ENCODE measurements at regions not wholly inside any gene's neighbourhood (a gene's known extent, or its start where the extent isn't known, plus 50 kb on each side); places are given as distances from the start of the nearest gene placed in this dataset.
"Not testable (repeated sequence)": the region's sequence is repeated elsewhere in the genome, so short reads cannot be mapped to it uniquely, and the experiment has no call there.

GRCh38 chr1:102365071-102365470 is 368.3 kb upstream of the OLFM3 start:
- DNase-seq (ENCODE audit: low spot score) = no peak

GRCh38 chr1:102336602-102337001 is 339.9 kb upstream of the OLFM3 start:
- DNase-seq (ENCODE audit: low spot score) = no peak

GRCh38 chr1:102318104-102318806 is 321.5 kb upstream of the OLFM3 start:
- no peak for DNase-seq (ENCODE audit: low spot score)

DNA sequence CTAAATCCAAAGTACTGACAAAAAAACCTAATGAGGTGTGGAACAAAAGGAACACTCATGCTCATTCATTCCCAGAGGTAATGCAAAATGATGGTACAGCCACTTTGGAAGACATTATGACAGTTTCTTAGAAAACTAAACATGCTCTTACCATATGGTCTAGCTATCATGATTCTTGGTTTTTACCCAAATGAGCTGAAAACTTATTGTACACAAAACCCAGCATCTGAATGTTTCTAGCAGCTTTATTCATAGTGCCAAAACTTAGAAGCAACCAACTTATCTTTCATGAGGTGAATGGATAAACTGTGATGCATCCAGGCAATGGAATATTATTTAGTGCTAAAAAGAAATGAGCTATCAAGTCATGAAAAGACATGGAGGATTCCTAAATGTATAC is 318.4 kb upstream of the OLFM3 start:
- DNase-seq (ENCODE audit: low spot score) = no peak

GRCh38 chr1:102296116-102296515 is 299.4 kb upstream of the OLFM3 start:
- no peak for DNase-seq (ENCODE audit: low spot score)

DNA sequence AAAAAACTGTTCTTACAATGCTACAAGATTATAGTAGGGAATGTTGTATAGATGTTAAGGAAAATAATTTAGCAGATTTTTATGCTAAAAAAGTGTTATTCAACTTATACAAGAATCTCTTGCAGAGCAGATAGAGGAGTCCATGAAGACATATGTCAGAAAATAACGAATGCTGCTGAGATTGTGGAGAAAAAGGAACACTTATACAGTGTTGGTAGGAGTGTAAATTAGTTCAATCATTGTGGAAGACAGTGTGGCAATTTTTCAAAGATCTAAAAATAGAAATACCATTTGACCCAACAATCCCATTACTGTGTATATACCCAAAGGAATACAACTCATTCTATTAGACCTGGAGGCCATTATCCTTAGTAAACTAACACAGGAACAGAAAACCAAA is 286.2 kb upstream of the OLFM3 start:
- no peak for DNase-seq (ENCODE audit: low spot score)

GRCh38 chr1:102262994-102263393 is 266.3 kb upstream of the OLFM3 start:
- DNase-seq (ENCODE audit: low spot score) = no peak

- DNase-seq (ENCODE audit: low spot score) = no peak
Observed at GRCh38 chr1:102252731-102253505, 256.2 kb upstream of the OLFM3 start.

DNA sequence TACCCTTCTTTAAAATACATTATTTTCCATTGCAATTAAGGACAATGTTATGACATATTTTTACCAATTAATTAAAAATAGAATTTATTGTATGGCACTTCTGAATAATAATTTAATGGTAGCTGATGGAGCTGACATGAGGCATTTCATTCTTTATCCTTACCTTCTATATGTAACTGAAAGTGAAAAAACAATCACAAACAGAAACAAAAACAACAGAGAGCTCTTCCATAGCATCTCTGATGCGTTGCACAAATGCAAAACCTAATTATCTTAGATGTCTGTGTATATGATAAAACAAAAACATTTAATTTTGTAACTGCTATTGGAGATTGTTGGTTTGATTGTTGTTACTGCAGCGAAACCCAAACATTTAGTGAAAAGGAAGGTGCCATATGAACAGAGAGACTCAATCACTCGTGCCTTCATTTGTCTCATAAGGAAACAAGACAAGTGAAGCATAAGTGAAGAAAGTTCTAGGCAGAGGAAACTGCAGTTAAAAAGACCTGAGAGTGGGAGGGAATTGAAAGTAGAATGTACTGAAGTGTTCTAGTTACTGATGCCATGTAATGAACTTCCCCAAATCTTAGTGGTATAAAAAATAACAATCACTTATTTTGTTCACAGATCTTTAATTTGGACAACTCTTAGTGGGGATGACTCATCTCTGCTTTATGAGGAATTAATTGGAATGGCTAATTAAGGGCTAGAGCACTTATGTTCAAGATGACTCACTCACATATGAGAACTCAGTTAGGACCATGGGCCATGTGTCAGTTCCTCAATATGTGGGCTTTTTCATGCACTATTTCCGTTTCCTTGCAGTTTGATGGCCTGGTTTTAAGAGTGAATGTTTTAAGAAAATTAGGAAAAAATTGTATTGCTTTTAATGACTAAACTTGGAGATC is 245.0 kb upstream of the OLFM3 start:
- DNase-seq (ENCODE audit: low spot score) = no peak

- no peak for DNase-seq (ENCODE audit: low spot score)
Observed at GRCh38 chr1:102239247-102239646, 242.5 kb upstream of the OLFM3 start.

- DNase-seq (ENCODE audit: low spot score) = no peak
Observed at GRCh38 chr1:102234753-102235359, 238.1 kb upstream of the OLFM3 start.

GRCh38 chr1:102219463-102219862 is 222.7 kb upstream of the OLFM3 start:
- no peak for DNase-seq (ENCODE audit: low spot score)

DNA sequence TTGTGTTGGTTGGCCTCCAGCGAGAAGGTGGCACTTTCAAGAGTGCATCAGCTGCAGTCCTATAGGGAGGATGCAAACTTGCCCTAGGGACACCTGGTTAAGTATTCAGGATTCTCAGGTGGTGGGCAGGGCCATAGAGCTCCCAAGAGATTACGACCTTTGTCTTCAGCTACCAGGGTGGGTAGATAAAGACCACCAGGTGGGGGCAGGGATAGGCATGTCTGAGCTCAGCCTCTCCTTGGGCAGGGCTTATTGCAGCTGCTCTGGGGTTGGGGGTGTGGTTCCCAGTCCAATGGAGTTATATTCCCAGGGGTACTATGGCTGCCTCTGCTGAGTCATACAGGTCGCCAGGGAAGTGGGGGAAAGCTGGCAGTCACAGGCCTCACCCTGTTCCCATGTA is 214.2 kb upstream of the OLFM3 start:
- DNase-seq (ENCODE audit: low spot score) = not testable (repeated sequence)

- no peak for DNase-seq (ENCODE audit: low spot score)
Observed at GRCh38 chr1:102191723-102192122, 195.0 kb upstream of the OLFM3 start.

DNA sequence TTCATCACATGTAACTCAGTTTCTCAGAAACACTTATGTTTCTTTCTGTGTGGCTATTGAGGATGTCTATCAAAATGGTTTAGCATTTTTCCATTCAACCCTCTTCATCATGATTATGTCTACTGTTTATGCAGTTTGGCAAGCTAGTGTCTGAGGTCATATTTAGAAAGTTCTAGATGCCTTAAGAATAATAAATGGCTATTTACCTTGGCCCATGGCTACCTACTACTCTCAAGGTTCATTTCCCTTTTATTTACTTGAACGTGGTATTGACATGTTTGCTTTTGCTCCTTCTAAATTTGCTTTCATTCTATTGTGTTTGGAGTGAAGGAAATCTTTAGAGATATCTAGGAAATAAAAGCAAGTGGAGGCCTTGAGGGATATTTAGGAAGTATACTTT is 193.7 kb upstream of the OLFM3 start:
- DNase-seq (ENCODE audit: low spot score) = no peak

DNA sequence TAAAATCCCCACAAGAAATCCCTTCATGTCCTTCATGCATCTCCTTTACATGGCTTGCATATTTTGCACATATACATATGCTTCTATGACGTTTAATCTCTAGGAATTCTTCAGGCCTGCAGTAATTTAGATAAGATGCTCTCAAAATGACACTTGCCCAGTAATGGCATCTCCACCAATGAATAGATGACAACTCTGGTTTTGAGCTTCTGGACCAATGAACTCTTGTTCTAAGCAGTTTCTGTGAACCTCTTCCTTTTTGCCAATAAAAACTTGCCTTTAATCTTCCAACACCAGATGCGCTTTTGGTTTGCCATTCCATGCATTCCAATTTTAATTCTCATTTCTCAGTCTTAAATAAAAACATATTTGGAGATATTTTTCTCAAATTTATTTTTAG is 189.8 kb upstream of the OLFM3 start:
- DNase-seq (ENCODE audit: low spot score) = no peak

DNA sequence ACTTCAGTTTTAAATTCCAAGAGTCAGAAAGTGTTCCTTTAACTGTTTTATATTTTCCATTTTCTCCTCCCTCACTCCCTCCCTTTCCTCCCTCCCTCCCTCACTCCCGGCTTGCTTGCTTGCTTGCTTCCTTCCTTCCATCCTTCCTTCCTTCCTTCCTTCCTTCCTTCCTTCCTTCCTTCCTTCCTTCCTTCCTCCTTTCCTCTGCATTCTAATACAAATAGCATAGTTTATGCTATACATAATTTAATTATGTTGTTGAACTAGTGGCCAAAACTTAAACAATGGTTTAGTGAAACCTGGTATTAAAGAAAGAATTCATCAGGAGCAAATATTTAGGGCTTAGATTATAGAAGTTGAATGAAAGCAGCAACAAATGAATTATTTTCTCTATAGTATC is 188.5 kb upstream of the OLFM3 start:
- DNase-seq (ENCODE audit: low spot score) = no peak

- DNase-seq (ENCODE audit: low spot score) = no peak
Observed at GRCh38 chr1:102184477-102184876, 187.8 kb upstream of the OLFM3 start.

DNA sequence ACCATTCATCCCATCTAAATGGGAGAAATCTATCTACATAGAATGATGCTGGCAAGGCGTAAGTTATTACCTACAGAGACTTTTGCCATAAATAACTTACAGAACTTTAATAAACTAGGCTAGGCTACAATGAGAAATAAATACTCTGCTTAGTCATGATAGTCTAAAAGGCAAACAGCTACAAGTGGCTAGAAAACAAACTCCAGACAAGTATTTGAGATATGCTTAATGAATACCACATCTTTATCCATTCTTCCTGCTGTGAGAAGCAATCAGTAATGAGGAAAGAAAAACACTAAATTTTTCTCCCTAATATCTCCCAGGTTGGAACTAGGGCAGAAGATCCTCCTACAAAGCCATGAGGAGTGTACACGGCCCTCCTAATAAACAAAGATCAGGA is 187.0 kb upstream of the OLFM3 start:
- no peak for DNase-seq (ENCODE audit: low spot score)

DNA sequence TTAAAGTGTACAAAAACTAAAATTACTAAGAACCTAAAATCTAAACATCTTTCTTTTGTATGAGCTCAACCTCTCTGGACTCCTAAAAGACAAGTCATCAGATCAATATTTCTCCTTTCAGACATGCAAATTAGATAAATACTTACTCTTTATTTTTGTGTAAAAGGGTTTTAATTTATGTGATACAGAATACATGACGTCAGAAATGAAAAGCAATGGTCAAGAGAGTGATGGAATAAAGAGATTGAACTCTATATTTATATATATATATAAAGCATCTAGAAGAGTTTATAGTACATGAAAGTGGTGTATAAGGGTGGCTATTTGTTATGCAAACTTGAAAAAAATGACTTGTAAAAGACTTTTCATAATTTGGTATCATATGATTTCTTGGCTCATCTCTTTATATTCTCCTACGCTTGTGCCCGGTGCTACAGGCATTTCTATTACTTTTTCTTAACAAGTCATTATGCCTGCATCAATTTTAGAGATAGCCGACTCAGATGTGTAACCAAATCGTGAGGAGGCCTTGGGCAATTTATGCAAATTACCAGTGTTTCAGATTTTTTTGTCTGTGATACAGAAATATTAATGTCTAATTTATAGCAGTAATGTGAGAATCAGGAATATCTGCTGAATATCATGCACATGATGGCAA is 186.0 kb upstream of the OLFM3 start:
- no peak for DNase-seq (ENCODE audit: low spot score)

DNA sequence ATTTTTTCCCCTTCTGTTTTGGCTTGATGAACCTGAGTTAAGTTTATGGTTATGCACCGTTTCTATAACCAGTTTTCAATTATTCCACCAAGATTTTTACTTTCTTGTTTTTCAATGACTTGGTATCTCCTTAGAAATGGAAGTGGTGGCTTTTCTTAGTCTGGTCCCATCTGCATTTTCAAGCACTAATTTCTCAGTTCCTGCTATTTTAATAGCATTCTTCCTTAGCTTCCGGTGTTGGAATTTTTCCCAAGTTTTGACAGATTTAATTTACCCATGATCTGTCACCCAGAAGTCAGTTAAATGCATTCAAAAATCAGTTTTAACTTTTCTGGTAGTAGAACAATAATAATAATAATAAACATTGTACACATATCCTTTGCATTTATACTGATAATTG is 184.6 kb upstream of the OLFM3 start:
- no peak for DNase-seq (ENCODE audit: low spot score)

- DNase-seq (ENCODE audit: low spot score) = no peak
Observed at GRCh38 chr1:102178480-102178879, 181.8 kb upstream of the OLFM3 start.

Data from ecto neural progenitor cell (in vitro differentiated cells).